ENCODE measurements at regions not wholly inside any gene's neighbourhood (a gene's known extent, or its start where the extent isn't known, plus 50 kb on each side); places are given as distances from the start of the nearest gene placed in this dataset.

GRCh38 chr15:70387993-70388392, 290.3 kb upstream of the TLE3 start:
- no peak for TF ChIP-seq FOXP2 (optimal IDR thresholded peaks at IDR 0.05; ENCODE audit: borderline replicate concordance, extremely low read depth, extremely low read length, insufficient read depth)
- no peak for TF ChIP-seq SIN3A (IDR thresholded peaks at IDR 0.05; ENCODE audit: borderline replicate concordance, insufficient read depth, low read length)
- TF ChIP-seq TAF1 (IDR thresholded peaks at IDR 0.05; ENCODE audit: borderline replicate concordance, insufficient read depth, low read length): no peak
- TF ChIP-seq POLR2AphosphoS5 (IDR thresholded peaks at IDR 0.05; ENCODE audit: low read depth, low read length): no peak
- TF ChIP-seq REST (IDR thresholded peaks at IDR 0.05; ENCODE audit: insufficient read depth in 1 of 2, low read depth in 2 of 2, low read length in 2 of 2): no peak

GRCh38 chr15:70387081-70387480, 289.4 kb upstream of the TLE3 start:
- TF ChIP-seq POLR2AphosphoS5 (IDR thresholded peaks at IDR 0.05; ENCODE audit: low read depth, low read length) (no peak), TAF1 (IDR thresholded peaks at IDR 0.05; ENCODE audit: borderline replicate concordance, insufficient read depth, low read length) (no peak), SIN3A (IDR thresholded peaks at IDR 0.05; ENCODE audit: borderline replicate concordance, insufficient read depth, low read length) (no peak), REST (IDR thresholded peaks at IDR 0.05; ENCODE audit: insufficient read depth in 1 of 2, low read depth in 2 of 2, low read length in 2 of 2) (no peak), FOXP2 (optimal IDR thresholded peaks at IDR 0.05; ENCODE audit: borderline replicate concordance, extremely low read depth, extremely low read length, insufficient read depth) (no peak)

DNA sequence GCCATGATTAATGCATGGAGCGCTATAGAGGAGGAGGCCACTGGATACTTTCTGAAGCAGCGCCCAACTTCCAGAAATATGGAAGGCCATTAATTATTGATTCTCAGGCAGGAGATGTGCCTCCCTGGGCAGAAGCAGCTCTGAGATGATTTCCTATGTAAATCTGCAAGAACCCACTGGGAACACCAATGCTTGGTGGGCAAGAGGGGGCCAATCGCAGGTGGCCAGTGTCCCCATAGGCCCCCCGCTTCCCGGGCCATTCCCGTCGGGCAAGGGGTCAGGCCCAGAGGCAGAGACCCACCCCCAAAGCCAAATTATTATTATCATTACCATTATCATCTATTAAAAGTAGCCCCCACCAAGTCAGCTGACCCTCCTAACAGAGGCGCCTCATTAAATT, 288.0 kb upstream of the TLE3 start:
- TF ChIP-seq REST (IDR thresholded peaks at IDR 0.05; ENCODE audit: insufficient read depth in 1 of 2, low read depth in 2 of 2, low read length in 2 of 2): no peak
- no peak for TF ChIP-seq FOXP2 (optimal IDR thresholded peaks at IDR 0.05; ENCODE audit: borderline replicate concordance, extremely low read depth, extremely low read length, insufficient read depth)
- no peak for TF ChIP-seq TAF1 (IDR thresholded peaks at IDR 0.05; ENCODE audit: borderline replicate concordance, insufficient read depth, low read length)
- no peak for TF ChIP-seq POLR2AphosphoS5 (IDR thresholded peaks at IDR 0.05; ENCODE audit: low read depth, low read length)
- TF ChIP-seq SIN3A (IDR thresholded peaks at IDR 0.05; ENCODE audit: borderline replicate concordance, insufficient read depth, low read length): no peak

GRCh38 chr15:70385052-70385451, 287.3 kb upstream of the TLE3 start:
- TF ChIP-seq POLR2AphosphoS5 (IDR thresholded peaks at IDR 0.05; ENCODE audit: low read depth, low read length): no peak
- no peak for TF ChIP-seq TAF1 (IDR thresholded peaks at IDR 0.05; ENCODE audit: borderline replicate concordance, insufficient read depth, low read length)
- no peak for TF ChIP-seq SIN3A (IDR thresholded peaks at IDR 0.05; ENCODE audit: borderline replicate concordance, insufficient read depth, low read length)
- no peak for TF ChIP-seq FOXP2 (optimal IDR thresholded peaks at IDR 0.05; ENCODE audit: borderline replicate concordance, extremely low read depth, extremely low read length, insufficient read depth)
- no peak for TF ChIP-seq REST (IDR thresholded peaks at IDR 0.05; ENCODE audit: insufficient read depth in 1 of 2, low read depth in 2 of 2, low read length in 2 of 2)

- TF ChIP-seq SIN3A (IDR thresholded peaks at IDR 0.05; ENCODE audit: borderline replicate concordance, insufficient read depth, low read length): no peak
- TF ChIP-seq FOXP2 (optimal IDR thresholded peaks at IDR 0.05; ENCODE audit: borderline replicate concordance, extremely low read depth, extremely low read length, insufficient read depth): no peak
- TF ChIP-seq POLR2AphosphoS5 (IDR thresholded peaks at IDR 0.05; ENCODE audit: low read depth, low read length): no peak
- no peak for TF ChIP-seq REST (IDR thresholded peaks at IDR 0.05; ENCODE audit: insufficient read depth in 1 of 2, low read depth in 2 of 2, low read length in 2 of 2)
- no peak for TF ChIP-seq TAF1 (IDR thresholded peaks at IDR 0.05; ENCODE audit: borderline replicate concordance, insufficient read depth, low read length)
These were observed 286.1 kb upstream of the TLE3 start for GRCh38 chr15:70383856-70384255.
